HG02678 (cell line): ENCODE measurements at regions not wholly inside any gene's neighbourhood (a gene's known extent, or its start where the extent isn't known, plus 50 kb on each side); places are given as distances from the start of the nearest gene placed in this dataset.

Experiments used
- ATAC-seq: cut with Tn5 transposase; IDR thresholded peaks from one replicate; pipeline ENCODE4 v1.9.1; 2021; ENCODE audit warnings: mild to moderate bottlenecking, moderate library complexity; ENCODE audit not compliant: unreplicated experiment

- ATAC-seq, result no peak
Observed at GRCh38 chr1:103854279-103854678, 104.6 kb downstream of the AMY1C start.

- no peak for ATAC-seq
Observed at GRCh38 chr1:103859721-103860120, 110.0 kb downstream of the AMY1C start.

GRCh38 chr1:103898576-103899345 lies 149.1 kb downstream of the AMY1C start:
- ATAC-seq, result no peak

DNA sequence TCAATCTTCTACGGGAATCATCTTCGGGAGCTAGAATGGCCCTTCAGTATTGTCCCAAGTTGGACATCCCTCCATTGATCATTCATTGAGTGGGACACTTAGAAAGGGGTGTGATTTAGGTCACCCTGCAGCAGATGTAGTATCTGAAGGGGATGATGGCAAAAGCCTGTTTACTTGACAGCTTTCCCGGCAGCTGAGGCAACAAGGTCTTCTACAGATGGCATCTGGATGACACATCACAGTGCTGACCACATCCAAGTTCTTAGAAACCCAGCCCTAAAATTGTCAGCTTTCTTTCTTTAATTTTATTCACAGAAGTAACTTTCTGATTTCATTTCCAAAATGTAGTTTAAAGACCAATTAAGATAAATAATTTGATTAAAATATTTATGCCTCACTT lies 150.3 kb downstream of the AMY1C start:
- no peak for ATAC-seq

DNA sequence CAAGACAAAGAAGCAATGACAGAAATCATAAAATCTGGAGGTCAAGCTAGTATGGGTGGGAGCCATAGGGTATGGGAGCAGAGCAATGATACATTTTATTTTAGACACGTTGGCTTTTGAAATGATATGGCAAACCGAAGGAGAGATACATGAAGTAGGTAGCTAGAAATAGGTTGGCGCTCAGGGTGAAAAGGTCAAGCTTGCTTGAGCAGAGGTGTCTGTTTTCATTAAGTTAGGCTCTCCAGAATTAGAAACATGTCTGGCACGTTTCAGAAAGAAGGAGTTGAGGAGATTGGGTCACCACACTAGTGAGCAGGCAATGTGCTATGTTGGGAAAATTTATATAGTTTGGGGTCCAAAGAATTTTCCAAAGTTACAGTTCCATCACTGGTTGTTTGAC lies 151.4 kb downstream of the AMY1C start:
- no peak for ATAC-seq

GRCh38 chr1:103905363-103905762 lies 155.7 kb downstream of the AMY1C start:
- no peak for ATAC-seq

GRCh38 chr1:103911450-103911849 lies 161.8 kb downstream of the AMY1C start:
- ATAC-seq, result no peak

- ATAC-seq, result no peak
Observed at GRCh38 chr1:103917795-103918194, 168.1 kb downstream of the AMY1C start.

DNA sequence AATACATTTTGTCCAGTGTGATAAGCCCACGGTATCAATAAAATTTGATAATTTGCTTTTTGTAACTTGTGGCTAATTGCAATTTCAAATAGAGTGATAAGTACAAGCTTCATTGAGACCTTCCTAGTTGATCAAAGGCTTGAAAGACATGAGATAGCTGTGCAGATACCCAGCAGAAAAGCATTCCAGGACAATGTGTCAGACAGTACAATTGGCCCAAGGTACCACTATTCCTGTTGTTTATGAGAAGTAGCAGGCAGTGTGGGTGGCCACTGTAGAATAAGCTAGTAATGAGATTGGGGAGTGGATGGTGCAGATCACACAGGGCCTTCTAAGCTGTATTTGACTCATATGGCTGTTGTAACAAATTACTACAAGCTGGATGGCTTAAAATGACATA lies 182.2 kb downstream of the AMY1C start:
- no peak for ATAC-seq

GRCh38 chr1:103937763-103938357 lies 188.2 kb downstream of the AMY1C start:
- peak; percentile 94 for ATAC-seq

DNA sequence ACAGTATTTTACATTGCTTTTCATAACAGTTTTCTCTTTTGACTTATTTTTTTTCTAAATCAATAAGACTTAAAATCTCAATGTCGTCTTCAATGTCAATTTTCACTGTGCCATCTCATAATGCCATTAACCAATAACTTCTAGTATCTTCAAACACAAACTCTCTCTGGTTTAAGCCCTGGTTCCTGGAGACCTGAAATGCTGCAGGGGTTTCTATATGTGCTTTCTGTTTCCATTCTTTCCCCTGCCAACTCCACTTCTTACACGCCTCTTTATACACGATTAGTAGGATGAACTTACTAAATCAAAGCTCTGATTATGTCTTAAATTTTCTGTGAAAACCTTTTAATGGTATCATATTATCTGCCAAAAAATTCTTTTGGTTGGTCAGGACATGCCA lies 191.4 kb downstream of the AMY1C start:
- no peak for ATAC-seq

DNA sequence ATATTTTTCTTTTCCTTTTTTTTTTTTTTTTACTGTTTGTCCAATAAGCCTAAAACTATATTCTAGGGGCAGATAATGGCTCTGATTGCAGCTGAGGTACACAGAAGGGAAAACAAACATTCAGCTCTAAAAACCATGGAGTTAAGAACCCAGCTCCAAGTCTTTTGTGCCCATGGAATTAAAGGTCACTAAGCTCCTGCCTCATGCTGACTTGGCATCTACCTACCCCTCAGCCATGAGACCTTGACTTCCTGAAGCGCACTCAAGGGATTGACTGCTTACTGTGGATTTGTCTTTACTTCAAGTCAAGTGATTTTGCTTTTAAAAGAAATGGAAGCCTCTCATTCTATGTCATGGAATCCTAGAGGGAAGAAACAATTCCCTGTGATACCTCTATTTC lies 192.3 kb downstream of the AMY1C start:
- ATAC-seq, result no peak

GRCh38 chr1:103945774-103946173 lies 196.1 kb downstream of the AMY1C start:
- ATAC-seq, result no peak

DNA sequence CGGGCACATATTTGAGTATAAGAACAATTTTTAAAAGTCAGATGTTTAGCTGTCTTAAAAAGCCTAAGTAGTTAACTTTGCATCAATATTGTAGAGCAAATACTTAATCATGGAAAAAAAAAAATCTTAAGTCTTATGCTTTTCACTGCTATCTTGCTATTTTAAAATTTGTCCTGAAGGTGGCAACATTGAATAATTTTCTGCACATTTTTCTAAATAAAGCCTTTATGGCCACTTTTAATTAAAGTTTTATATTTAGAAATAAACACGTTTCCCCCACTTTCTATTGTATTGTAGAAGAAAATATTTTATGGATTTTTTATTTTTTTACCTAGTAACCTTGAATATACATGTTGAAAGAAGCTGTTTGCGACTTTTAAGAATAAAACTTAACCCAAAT lies 198.8 kb downstream of the AMY1C start:
- ATAC-seq, result no peak

- no peak for ATAC-seq
Observed at GRCh38 chr1:103949779-103950178, 200.1 kb downstream of the AMY1C start.

GRCh38 chr1:103953386-103953785 lies 203.7 kb downstream of the AMY1C start:
- no peak for ATAC-seq

DNA sequence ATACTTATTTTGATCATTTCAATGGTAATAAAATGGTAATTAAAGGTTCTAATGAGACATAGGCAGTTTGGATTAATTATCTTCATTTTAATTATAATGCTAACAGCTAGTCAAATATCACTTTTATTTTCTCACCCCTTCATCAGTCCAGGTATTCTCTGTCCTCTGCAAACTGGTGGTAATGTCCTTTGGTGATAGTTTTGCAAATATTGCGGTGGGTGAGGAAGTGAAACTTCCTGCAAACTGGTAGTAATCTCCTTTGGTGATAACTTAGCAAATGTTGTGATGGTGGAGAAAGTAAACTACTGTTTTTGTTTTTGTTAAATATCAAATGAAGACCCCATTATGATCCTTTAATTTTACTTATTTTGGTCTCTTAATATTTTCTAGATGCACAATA lies 209.0 kb downstream of the AMY1C start:
- peak; percentile 70 for ATAC-seq

- ATAC-seq, result no peak
Observed at GRCh38 chr1:103959565-103959964, 209.9 kb downstream of the AMY1C start.

- ATAC-seq, result no peak
Observed at GRCh38 chr1:103960045-103960444, 210.3 kb downstream of the AMY1C start.

DNA sequence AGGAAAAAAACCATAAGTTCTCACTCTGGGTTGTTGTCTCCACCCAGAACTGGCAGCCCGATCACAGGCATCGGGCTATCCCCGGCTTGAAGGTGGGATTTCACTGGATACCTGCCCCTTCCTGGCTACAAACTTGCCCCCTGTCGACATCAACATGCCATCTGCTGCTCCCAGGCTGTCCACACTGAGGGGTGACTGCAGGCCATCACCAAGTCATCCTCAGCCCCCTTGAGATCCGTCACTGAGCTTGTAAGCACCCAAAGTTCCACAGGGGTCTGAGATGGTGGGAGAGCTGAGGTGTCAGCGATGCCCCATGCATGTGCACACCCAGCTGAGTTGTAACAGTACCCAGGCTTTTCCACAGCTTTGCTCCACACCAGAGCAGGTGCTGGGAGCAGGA lies 211.0 kb downstream of the AMY1C start:
- ATAC-seq, result no peak

DNA sequence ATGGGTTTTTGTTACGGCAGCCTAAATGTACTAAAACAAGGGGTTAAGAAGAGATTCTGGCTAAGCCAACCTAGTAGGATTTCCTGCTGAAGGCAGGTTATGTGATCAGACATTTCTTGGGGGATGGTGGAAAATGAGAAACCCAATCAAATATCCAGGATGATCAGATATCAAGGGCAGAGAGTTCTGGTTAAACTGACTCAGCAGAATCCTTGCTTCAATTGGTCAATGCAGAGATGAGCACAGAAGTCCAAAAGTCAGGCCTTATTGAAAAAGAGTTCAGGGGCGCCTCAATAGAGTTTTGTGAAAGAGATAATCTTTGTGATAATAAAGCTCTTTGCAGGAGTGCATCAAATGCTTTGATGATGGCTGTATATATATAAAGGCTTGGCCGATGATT lies 237.1 kb downstream of the AMY1C start:
- ATAC-seq, result no peak

DNA sequence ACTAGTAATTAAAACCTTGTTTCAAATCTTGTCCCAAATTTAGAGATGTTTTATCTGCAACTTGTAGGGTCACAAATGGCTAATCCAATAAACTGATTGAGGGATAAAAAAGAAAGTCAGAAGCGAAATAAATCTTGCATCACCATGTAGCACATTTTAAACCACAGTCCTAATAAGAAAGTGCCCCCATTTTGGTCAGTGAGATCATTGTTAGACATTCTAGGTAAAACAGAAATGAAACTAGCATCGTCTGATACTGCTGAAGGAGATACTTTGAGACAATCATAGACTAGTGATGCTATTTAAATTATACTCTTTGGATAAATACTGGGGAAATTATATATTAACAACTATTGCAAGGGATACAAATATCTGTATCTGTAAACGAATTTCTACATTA lies 247.9 kb downstream of the AMY1C start:
- no peak for ATAC-seq
